ENCODE measurements at regions not wholly inside any gene's neighbourhood (a gene's known extent, or its start where the extent isn't known, plus 50 kb on each side); places are given as distances from the start of the nearest gene placed in this dataset.

DNA sequence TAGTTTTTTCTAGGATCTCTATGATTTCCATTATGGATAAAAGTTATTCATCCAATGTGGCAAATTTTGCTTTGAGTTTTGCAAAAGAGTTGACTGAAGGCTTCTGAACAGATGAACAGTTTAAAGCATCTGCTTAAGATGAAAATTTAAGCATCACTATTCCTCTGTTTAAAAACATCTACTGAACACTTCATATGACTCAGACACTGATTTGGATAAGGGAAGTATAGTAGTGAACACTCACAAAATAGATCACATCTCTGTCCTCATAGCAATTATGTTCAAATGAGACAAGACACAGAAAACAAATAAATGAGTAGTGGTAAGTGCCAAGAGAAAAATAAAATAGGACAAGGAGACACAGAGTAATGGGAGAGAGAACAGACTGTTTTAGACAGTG, 157.3 kb downstream of the MBL2 start:
- no peak for DNase-seq

DNA sequence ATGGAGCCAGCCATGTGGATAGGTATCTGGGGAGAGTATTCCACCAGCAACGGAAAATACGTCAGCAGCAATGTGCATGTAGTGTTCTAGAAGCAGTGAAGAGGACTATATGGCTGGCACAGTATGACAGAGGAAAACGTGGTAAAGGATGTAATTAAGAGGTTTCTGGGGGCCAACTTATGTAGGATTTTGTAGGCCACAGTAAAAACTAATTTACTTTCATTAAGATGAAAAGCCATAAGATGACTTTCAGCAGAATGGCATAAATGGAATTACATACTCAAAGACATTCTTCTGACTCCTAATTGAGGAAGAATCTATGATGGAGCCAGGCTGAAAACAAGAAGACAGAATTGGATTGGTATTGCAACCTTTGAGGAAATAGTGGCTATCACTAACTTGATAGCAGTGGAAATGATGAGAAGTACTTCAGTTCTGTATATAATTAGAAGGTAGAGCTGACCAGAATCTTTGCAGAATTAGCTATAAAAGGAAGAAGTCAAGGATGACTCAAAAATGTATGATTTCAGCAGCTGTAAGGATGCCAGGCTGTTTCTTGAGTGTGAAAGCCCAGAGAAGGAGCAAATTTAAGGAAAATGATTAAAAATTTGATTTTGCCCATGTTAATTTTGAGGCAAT, 156.7 kb downstream of the MBL2 start:
- no peak for DNase-seq

- no peak for DNase-seq
Observed at GRCh38 chr10:52616395-52616764, 156.2 kb downstream of the MBL2 start.

GRCh38 chr10:52617346-52617745, 155.2 kb downstream of the MBL2 start:
- DNase-seq: no peak

- no peak for DNase-seq
Observed at GRCh38 chr10:52619052-52619451, 153.5 kb downstream of the MBL2 start.

DNA sequence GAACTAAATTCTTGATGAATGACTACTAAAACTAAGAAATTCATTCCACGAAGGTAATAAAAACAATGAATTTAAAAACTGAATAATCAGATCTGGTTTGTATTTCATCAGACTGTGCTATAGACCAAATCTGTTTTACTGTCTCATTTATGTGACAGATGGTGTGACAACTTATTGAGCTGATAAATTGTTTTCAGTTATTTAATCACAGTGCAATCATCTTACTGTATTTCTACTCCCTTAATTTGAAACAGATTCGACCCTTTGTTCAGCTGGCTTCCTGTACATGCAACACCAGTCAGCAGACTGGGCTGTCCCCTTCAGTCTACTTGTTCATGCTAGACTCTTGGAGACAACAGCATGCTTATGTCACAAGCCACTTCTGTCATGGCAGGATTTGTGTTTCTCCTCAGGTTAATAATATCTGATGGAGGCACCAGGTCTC, 150.9 kb downstream of the MBL2 start:
- no peak for DNase-seq

GRCh38 chr10:52623761-52624160, 148.8 kb downstream of the MBL2 start:
- no peak for DNase-seq

GRCh38 chr10:52627279-52627678, 145.3 kb downstream of the MBL2 start:
- no peak for DNase-seq

- DNase-seq: no peak
Observed at GRCh38 chr10:52631146-52631545, 141.4 kb downstream of the MBL2 start.

- DNase-seq: no peak
Observed at GRCh38 chr10:52631648-52632047, 140.9 kb downstream of the MBL2 start.

- DNase-seq: no peak
Observed at GRCh38 chr10:52632591-52632990, 140.0 kb downstream of the MBL2 start.

DNA sequence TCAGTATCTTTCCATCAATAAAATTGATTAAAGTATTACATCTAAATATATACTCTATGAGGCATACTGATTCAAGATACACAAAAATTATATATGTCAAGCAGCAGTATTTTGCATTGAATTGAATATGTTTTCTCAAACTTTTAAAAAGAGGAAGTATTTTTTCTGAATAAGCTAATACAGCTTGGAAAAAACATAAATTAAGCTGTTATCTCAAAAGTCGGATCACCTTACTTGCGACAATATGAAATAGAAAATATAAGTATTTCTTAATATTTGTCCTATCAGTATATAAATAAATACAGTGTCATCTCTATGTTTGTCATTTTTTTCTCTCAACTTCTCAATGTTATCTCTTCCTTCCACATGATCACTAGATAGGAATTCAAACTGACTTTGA, 139.3 kb downstream of the MBL2 start:
- DNase-seq: no peak

- no peak for DNase-seq
Observed at GRCh38 chr10:52635651-52636050, 136.9 kb downstream of the MBL2 start.

GRCh38 chr10:52636874-52637273, 135.7 kb downstream of the MBL2 start:
- no peak for DNase-seq

DNA sequence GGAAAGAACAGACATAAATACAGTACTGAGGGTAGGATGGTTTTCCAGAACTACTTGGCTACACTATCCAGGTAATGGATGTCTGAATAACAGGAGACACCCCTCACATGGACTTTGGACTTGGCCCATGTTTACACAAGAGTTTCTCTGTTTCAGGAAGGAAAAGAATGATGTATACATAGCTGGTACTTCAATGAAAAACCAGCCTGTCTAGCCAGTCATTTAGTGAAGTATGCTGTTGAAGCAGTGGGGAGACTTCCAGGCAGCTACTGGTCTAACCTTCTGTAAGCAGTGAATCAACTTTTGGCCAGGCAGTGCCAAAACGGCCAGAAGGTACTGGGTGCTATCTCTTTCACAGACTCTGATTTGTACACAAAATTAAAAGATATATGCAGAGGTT, 135.0 kb downstream of the MBL2 start:
- DNase-seq: no peak

- DNase-seq: no peak
Observed at GRCh38 chr10:52639652-52640051, 132.9 kb downstream of the MBL2 start.

GRCh38 chr10:52642208-52642607, 130.4 kb downstream of the MBL2 start:
- no peak for DNase-seq

- peak; percentile 9 to 22 for DNase-seq
Observed at GRCh38 chr10:52644373-52645186, 128.0 kb downstream of the MBL2 start.

DNA sequence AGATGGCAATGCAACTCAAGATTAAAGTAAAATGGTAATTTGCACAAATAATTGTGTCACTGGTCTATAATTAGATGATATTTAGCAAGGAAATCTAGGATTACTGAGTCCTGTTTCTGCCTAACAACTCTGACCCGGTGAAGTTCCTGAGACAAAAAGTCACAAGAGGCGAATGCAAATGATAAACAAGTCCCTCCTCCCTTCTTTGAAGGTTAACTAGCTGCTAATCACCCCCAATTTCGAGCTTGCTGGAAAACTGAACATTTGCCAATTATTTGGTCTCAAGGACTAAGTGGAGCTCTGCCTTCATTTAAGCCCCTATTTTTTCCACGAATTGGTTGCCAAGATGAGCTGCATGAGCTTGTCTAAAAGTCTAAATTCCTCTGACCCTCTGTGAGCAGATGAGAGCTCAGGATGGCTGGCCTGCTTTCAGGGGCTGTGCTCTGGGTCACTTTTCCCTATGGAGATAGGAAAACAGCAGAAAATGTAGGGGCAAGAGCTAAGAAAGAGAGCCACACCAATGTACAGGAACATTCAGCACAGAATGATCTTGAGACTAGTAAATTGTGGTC, 127.3 kb downstream of the MBL2 start:
- no peak for DNase-seq

GRCh38 chr10:52649511-52649910, 123.1 kb downstream of the MBL2 start:
- no peak for DNase-seq

DNA sequence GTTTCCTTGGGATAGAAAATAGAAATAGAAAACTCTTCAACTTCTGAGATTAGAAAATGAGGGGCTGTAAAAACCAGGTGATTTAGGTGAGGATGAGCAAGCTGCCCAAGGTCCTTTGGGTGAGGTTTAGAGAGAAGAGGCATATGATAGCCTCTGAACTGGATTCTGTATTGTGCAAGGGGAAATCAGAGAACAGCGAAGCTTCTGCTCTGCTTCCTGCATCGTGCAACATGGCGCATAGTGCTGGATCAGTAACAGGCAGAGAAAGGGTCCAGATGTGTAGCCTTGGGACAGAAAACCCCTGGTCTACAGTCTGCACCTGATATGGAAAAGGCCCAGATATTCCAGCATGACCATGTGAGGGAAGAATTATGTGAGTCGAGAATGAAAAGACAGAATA, 121.7 kb downstream of the MBL2 start:
- DNase-seq: no peak

- DNase-seq: no peak
Observed at GRCh38 chr10:52651293-52651692, 121.3 kb downstream of the MBL2 start.

DNA sequence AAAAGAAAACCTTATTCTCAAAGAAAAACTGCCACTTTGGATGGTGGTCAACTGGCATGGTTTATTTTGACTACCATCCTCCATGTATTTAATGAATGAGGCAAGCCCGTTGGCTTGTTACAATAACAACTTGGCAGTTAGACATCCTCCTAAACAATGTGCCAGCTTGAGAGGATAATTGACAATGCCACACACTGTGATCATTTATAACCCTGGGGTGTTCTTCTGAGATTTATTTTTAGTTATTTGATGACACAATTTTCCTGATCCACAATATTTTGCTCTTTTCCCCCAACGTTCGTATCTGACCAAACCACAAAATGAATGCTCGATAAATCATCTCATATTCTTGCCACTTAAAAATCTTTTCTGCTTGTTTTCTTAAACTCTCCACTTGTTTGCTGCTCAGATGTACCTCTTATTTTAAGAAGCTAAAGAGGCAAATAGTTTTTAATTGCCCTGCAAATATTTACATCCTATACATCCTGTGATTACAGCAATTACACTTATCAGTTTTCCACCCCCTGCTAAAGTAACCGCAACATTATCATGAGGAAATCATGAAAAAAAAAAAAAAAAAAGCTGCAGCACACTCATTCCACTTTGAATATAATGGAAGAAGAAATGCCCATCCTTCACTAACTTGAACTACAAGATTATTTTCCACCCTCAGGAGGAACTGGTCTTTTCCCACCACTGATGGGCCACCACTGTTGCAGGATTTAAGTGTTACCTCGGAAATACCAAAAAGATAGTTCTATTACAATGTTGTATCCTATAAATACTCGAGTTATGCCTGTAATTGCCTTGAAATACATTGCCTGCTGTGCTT, 119.9 kb downstream of the MBL2 start:
- DNase-seq: no peak
